Fibroblast of the conjunctiva (primary cell): ENCODE measurements at regions not wholly inside any gene's neighbourhood (a gene's known extent, or its start where the extent isn't known, plus 50 kb on each side); places are given as distances from the start of the nearest gene placed in this dataset.
"Not testable (repeated sequence)": the region's sequence is repeated elsewhere in the genome, so short reads cannot be mapped to it uniquely, and the experiment has no call there.

Experiments
- DNase-seq: peaks from one replicate; pipeline ENCODE4 v3.0.0-alpha.2; 2010; ENCODE audit warnings: low read depth

DNA sequence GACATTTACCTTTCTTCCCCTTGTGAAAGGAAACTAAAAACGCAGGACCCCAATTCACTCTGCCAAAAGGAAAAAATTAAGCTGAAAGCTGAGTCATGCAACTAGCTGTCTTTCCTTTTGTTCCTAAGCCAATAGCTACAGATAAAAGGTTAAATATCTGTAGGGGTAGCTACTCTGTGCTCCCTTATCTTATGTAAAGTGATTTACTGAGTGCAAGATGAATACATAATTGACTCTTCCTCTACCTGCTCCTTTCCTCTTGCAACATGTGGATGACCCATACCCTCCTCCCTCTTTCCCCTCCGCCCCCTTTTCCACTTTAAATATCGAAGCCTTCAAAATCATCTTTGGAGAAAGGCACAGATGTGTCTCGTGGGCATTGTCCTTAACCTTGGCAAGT, 68.0 kb upstream of the ZNF157 start:
- DNase-seq = no peak

- DNase-seq = not testable (repeated sequence)
Observed at GRCh38 chrX:47306471-47307023, 63.8 kb upstream of the ZNF157 start.

DNA sequence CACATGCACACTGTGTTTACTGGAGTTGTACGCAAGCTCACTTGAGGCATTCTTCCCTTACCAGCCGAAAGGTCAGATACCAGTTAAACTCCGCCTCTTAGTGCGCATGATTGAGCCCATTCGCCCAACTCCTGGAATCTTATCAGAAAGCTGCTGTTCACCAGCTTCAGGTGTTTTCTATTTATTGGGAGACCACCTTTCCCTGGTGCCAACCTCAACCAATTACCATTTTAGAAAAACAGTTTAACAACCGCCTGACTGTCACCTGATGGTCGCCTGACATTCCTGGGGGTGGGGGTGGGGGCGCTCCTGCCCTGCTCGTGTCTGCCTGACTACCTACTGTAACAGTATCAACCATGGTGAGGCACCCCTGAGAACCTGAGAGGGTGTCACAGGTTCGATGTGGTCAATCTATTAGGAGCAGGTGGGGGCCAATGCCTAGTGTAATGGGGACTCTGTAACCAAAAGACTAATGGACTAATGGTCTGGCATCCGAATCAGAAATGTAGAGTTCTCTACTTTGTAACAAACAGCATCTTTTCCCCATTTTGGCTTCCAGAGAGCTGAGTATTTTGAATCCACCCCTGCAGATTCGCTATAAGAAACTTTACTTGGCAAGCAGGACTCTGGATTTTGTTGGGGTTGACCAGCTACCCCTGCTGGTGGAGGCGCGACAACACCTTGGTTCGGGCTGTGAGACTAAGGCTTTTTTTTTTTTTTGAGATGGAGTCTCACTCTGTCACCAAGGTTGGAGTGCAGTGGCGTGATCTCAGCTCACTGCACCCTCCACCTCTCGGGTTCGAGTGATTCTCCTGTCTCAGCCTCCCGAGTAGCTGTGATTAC, 58.2 kb upstream of the ZNF157 start:
- DNase-seq = peak; percentile 39

- DNase-seq = no peak
Observed at GRCh38 chrX:47313056-47313455, 57.3 kb upstream of the ZNF157 start.

DNA sequence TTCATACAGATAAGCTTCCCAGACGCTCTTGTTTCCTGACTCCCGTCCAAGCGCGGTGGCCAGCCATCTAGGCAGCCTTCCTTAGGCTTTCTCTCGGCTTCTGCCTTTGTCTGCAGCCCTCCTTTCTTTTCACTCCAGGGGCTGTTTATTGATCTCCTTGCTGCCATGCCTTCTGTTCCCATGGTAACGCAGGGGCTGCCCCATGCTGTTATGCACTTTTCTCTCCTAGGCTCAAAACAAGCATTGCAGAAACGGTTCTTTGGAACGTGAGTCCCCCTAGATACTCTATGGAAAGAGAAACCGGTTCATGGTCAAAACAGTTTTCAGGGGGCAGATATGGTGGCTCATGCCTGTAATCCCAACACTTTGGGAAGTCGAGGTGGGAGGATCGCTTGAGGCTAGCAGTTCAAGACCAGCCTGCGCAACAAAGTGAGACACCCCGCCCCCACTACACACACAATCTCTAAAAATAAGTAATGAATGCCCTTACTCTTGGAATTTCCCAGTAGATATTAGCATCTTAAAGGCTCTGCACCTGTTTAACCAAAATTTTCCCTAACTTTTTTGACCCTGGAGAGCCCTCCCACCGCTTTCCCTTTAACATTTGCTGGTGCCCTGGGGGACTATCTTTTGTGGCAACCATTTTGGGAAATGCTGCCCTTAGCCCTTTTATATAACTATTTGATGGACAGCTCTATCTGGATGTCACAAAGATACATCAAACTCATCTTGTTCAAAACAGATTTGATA, 53.9 kb upstream of the ZNF157 start:
- DNase-seq = no peak
